Calu3 (cell line): ENCODE measurements at regions not wholly inside any gene's neighbourhood (a gene's known extent, or its start where the extent isn't known, plus 50 kb on each side); places are given as distances from the start of the nearest gene placed in this dataset.

Experiments used
- BruUV-seq: library from RNA; stranded (reverse); fragments of 400-500 nt; replicated peaks from 2 replicates; lab custom pipeline; 2021; lab: Mats Ljungman, UMichigan
- CTCF ChIA-PET: fragments of 300-600 bp; sonication (Branson Sonifier 250); formaldehyde crosslinking; loops from one replicate; lab custom pipeline; 2022; ENCODE audit warnings: antibody characterized with exemption; lab: Charles Lee
- DNase-seq: peaks from one replicate; pipeline ENCODE4 v3.0.0; 2022
- H3K27ac Mint-ChIP-seq: one replicate; pipeline ENCODE4 v1.8.0; 2022; ENCODE audit warnings: mixed read lengths; ENCODE audit not compliant: unreplicated experiment
- H3K27me3 Mint-ChIP-seq: one replicate; pipeline ENCODE4 v1.8.0; 2022; ENCODE audit warnings: mixed read lengths; ENCODE audit not compliant: unreplicated experiment
- H3K36me3 Mint-ChIP-seq: one replicate; pipeline ENCODE4 v1.8.0; 2022; ENCODE audit warnings: mild to moderate bottlenecking, moderate library complexity, mixed read lengths; ENCODE audit not compliant: insufficient read depth, unreplicated experiment
- H3K4me1 Mint-ChIP-seq: one replicate; pipeline ENCODE4 v1.8.0; 2022; ENCODE audit warnings: mild to moderate bottlenecking, low read depth, mixed read lengths; ENCODE audit not compliant: unreplicated experiment
- H3K4me3 Mint-ChIP-seq: one replicate; pipeline ENCODE4 v1.8.0; 2022; ENCODE audit warnings: mild to moderate bottlenecking, low read depth, moderate library complexity, mixed read lengths; ENCODE audit not compliant: unreplicated experiment
- H3K9me3 Mint-ChIP-seq: one replicate; pipeline ENCODE4 v1.8.0; 2022; ENCODE audit warnings: low read depth, mixed read lengths; ENCODE audit not compliant: unreplicated experiment
- CTCF ChIP-seq: fragments of 200-600 bp; IDR thresholded peaks from one replicate; pipeline ENCODE4 v1.8.0; 2022; ENCODE audit warnings: antibody characterized with exemption; ENCODE audit not compliant: unreplicated experiment
- intact Hi-C: fragments of 100-400 bp; cut with micrococcal nuclease; formaldehyde crosslinking; loops from one replicate; pipeline ENCODE4 v1.10.0; 2022; ENCODE audit not compliant: unreplicated experiment

- no TSS peak for BruUV-seq
- Mint-ChIP-seq H3K4me1 (no peaks in the 10 kb centered on the region), H3K27me3 (peaks cover 7% of the 10 kb centered on the region), H3K36me3 (no peaks in the 10 kb centered on the region), H3K9me3 (no peaks in the 10 kb centered on the region), H3K4me3 (no peak overlapping the region), H3K27ac (no peak overlapping the region)
- TF ChIP-seq CTCF = no peak
- intact Hi-C loops = no loop called here
- CTCF ChIA-PET = no interaction called here
- DNase-seq = no peak
Measured at GRCh38 chr9:97767891-97768290, 70.8 kb upstream of the XPA start.

- intact Hi-C loops = no loop called here
- BruUV-seq = no TSS peak
- H3K4me3 Mint-ChIP-seq = no peak overlapping the region
- no peaks in the 10 kb centered on the region for H3K9me3 Mint-ChIP-seq
- TF ChIP-seq CTCF = no peak
- CTCF ChIA-PET = no interaction called here
- DNase-seq = no peak
- H3K27ac Mint-ChIP-seq = no peak overlapping the region
- no peaks in the 10 kb centered on the region for H3K4me1 Mint-ChIP-seq
- no peaks in the 10 kb centered on the region for H3K36me3 Mint-ChIP-seq
- H3K27me3 Mint-ChIP-seq = no peaks in the 10 kb centered on the region
Measured at GRCh38 chr9:97768746-97769145, 71.6 kb upstream of the XPA start.

- intact Hi-C loops = no loop called here
- H3K4me3 Mint-ChIP-seq = no peak overlapping the region
- no peaks in the 10 kb centered on the region for H3K4me1 Mint-ChIP-seq
- H3K27me3 Mint-ChIP-seq = no peaks in the 10 kb centered on the region
- no peak for TF ChIP-seq CTCF
- no TSS peak for BruUV-seq
- no peak overlapping the region for H3K27ac Mint-ChIP-seq
- no peaks in the 10 kb centered on the region for H3K36me3 Mint-ChIP-seq
- no peaks in the 10 kb centered on the region for H3K9me3 Mint-ChIP-seq
- CTCF ChIA-PET = no interaction called here
- DNase-seq = no peak
Measured at GRCh38 chr9:97769208-97769607, 72.1 kb upstream of the XPA start.

GRCh38 chr9:97770808-97771372 is 73.8 kb upstream of the XPA start:
- Mint-ChIP-seq H3K4me1 (no peaks in the 10 kb centered on the region), H3K27me3 (no peaks in the 10 kb centered on the region), H3K4me3 (no peak overlapping the region), H3K9me3 (no peaks in the 10 kb centered on the region), H3K27ac (no peak overlapping the region), H3K36me3 (no peaks in the 10 kb centered on the region)
- no TSS peak for BruUV-seq
- intact Hi-C loops = no loop called here
- no peak for DNase-seq
- CTCF ChIA-PET = no interaction called here
- TF ChIP-seq CTCF = no peak
